ENCODE measurements at regions not wholly inside any gene's neighbourhood (a gene's known extent, or its start where the extent isn't known, plus 50 kb on each side); places are given as distances from the start of the nearest gene placed in this dataset.

DNA sequence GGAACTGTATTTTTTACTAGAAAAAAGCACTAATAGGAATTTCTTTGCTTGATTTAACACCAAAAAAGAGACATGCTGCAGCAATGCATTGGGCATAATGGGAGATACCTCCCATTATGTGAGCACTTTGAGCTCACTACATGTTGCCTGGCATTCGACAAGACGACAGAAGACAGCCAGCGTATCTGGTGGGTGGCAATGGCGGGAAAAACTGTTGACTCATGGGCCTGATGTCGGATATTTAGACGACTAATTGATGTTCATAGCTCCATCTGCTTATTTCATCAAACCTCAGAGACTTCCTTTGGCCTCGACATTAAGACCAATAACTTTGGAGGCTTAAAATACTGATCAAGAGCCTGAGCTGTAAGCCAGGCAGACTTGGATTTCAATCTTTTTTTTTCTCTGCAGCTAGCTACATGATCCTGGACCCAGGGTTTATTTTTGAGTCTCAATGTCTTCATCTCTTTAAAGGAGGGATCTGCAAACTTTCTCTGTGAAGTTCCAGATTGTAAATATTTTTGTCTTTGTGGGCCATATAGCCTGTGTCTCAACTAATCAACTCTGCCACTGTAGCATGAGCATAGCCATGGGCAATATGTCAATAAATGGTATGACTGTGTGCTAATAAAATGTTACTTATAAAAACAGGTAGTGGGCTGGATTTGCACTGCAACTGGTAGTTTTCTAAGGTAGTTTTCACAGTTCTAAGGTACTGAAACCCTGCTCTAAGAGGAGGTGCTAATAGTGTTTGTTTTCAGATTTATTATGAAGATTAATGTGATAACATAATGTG is 375.1 kb downstream of the METTL15 start:
- Histone ChIP-seq H3K4me3 (replicated peaks in 1 of 3) (no peak overlapping the region), H3K27ac (no peak overlapping the region), H3K36me3 (no peaks in the 10 kb centered on the region), H3K27me3 (no peaks in the 10 kb centered on the region), H3K4me1 (no peaks in the 10 kb centered on the region), H3K9me3 (no peaks in the 10 kb centered on the region)
- DNase-seq: no peak
- 90 to 91% methylated on average over 7 of the region's 7 CpGs for WGBS, 2 donors
- TF ChIP-seq, protein P1, sequence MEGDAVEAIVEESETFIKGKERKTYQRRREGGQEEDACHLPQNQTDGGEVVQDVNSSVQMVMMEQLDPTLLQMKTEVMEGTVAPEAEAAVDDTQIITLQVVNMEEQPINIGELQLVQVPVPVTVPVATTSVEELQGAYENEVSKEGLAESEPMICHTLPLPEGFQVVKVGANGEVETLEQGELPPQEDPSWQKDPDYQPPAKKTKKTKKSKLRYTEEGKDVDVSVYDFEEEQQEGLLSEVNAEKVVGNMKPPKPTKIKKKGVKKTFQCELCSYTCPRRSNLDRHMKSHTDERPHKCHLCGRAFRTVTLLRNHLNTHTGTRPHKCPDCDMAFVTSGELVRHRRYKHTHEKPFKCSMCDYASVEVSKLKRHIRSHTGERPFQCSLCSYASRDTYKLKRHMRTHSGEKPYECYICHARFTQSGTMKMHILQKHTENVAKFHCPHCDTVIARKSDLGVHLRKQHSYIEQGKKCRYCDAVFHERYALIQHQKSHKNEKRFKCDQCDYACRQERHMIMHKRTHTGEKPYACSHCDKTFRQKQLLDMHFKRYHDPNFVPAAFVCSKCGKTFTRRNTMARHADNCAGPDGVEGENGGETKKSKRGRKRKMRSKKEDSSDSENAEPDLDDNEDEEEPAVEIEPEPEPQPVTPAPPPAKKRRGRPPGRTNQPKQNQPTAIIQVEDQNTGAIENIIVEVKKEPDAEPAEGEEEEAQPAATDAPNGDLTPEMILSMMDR (IDR thresholded peaks at IDR 0.05): no peak
- no peak for TF ChIP-seq POLR2A (IDR thresholded peaks at IDR 0.05)
- intact Hi-C loops (cut with DNase I): no loop called here

DNA sequence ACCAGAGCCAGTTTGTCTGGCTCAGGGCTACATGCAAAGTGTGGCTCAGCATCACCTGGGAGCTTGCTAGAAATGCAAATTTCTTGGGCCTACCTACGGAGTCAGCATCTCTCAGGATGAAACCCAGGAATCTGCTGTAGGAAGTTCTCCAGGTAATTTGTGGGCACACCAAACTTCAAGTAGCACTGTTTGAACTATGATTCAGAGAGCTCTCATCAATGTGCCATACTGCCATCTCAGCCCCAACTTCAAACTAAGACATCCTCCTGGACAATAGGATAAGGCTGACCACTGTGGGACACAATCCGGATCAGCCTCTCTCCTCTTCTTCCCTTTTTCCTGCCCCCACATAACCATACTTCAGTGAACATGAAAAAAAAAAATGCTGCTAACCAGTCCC is 374.5 kb downstream of the METTL15 start:
- H3K9me3 ChIP-seq: no peaks in the 10 kb centered on the region
- 92 to 94% methylated on average over 2 of the region's 2 CpGs for WGBS, 2 donors
- no peak for TF ChIP-seq POLR2A (IDR thresholded peaks at IDR 0.05)
- TF ChIP-seq, protein P1 (IDR thresholded peaks at IDR 0.05): no peak
- H3K27me3 ChIP-seq: no peaks in the 10 kb centered on the region
- H3K4me1 ChIP-seq: no peaks in the 10 kb centered on the region
- intact Hi-C loops (cut with DNase I): no loop called here
- H3K4me3 ChIP-seq (replicated peaks in 1 of 3): no peak overlapping the region
- no peak for DNase-seq
- no peaks in the 10 kb centered on the region for H3K36me3 ChIP-seq
- no peak overlapping the region for H3K27ac ChIP-seq

DNA sequence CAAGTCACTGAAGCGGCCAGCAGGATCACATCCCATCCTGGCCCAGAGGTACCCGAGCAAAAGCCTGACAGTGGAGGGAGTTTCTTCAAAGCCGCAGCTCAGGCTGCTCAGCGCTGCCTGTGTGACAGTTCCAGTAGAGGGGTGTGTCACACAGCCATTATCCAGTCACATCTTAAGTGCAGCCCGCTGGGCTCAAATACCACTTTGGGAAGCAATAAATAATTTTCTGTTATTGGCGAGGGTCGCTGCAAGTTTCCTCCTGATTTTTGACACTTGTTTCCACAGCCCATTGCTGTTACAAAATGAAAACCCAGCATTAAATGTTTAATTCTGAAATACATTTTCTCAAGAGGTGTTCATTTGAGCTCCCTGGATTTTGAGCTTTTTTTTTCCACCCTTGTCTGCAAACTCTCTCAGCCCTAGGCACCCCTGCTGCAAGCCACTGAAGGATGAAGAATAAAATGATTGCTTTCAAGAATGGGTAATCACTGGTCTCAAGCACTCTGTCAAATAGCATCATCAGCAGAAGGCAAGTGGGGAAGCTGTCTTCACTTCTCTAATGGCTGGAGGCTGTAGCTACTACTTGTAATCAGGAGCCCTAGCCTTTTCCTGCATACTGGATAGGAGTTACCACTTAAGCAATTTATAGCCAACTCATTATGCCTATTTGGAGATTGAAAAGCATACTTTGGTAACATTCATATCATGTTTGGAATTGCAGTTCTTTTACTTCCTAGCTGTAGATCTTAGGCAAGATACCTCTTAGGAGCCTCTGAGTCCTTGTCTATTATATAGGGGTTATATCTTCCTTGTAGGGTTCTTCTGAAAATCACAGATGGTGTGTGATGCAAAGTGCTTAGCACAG is 373.7 kb downstream of the METTL15 start:
- Histone ChIP-seq H3K27me3 (no peaks in the 10 kb centered on the region), H3K4me3 (replicated peaks in 1 of 3) (no peak overlapping the region), H3K9me3 (no peaks in the 10 kb centered on the region), H3K4me1 (no peaks in the 10 kb centered on the region), H3K27ac (no peak overlapping the region), H3K36me3 (no peaks in the 10 kb centered on the region)
- TF ChIP-seq, protein P1 (IDR thresholded peaks at IDR 0.05): no peak
- TF ChIP-seq POLR2A (IDR thresholded peaks at IDR 0.05): no peak
- 71 to 78% methylated on average over 7 of the region's 7 CpGs for WGBS, 2 donors
- DNase-seq: no peak
- intact Hi-C loops (cut with DNase I): no loop called here

DNA sequence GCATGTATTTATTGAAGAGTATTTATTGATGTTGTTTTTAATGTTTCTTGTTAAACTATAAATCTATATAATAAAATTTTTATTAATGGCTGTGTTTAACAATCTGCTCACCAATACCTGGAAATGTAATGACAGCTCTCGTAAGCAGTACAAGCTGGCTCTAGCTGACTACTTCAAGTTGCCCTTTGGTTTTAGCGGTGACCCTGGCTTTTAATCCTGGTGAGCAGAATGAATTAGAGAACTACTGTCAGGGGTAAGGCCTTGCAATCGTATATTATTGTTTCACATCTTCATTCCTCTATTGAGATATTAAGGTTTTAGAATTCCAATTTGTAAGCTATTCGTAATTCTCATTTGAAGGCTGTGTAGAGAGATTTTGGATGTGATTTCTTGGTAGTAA is 372.2 kb downstream of the METTL15 start:
- H3K27me3 ChIP-seq: no peaks in the 10 kb centered on the region
- intact Hi-C loops (cut with DNase I): no loop called here
- no peak for TF ChIP-seq POLR2A (IDR thresholded peaks at IDR 0.05)
- TF ChIP-seq, protein P1 (IDR thresholded peaks at IDR 0.05): no peak
- no peaks in the 10 kb centered on the region for H3K4me1 ChIP-seq
- WGBS, 2 donors: 93 to 96% methylated on average over 4 of the region's 4 CpGs
- no peaks in the 10 kb centered on the region for H3K36me3 ChIP-seq
- H3K9me3 ChIP-seq: no peaks in the 10 kb centered on the region
- no peak for DNase-seq
- H3K27ac ChIP-seq: no peak overlapping the region
- no peak overlapping the region for H3K4me3 ChIP-seq (replicated peaks in 1 of 3)

DNA sequence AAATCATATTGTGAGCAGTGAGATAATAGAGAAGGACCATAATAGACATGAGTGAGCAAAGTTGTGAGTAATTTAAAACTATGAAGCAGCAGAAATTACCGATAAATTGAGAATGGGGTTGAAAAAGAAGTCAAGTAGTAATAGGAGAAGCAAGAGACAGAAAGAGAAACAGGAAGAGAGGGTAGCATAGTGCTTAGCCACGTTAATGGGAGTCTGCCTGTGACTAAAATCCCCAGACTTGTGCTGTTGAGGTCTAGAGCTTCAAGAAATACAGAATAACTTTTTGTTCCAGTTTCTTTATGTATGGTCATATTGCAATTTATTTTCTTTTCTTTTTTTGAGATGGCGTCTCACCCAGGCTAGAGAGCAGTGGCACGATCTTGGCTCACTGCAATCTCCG is 368.7 kb downstream of the METTL15 start:
- H3K36me3 ChIP-seq: no peaks in the 10 kb centered on the region
- no peaks in the 10 kb centered on the region for H3K27me3 ChIP-seq
- no peak for DNase-seq
- H3K4me3 ChIP-seq (replicated peaks in 1 of 3): no peak overlapping the region
- no peak for TF ChIP-seq POLR2A (IDR thresholded peaks at IDR 0.05)
- TF ChIP-seq, protein P1 (IDR thresholded peaks at IDR 0.05): no peak
- H3K27ac ChIP-seq: no peak overlapping the region
- no peaks in the 10 kb centered on the region for H3K9me3 ChIP-seq
- intact Hi-C loops (cut with DNase I): no loop called here
- 91 to 93% methylated on average over 5 of the region's 5 CpGs for WGBS, 2 donors
- H3K4me1 ChIP-seq: no peaks in the 10 kb centered on the region

All from thyroid gland (tissue), 4 donors.